CD4-positive, CD25-positive, alpha-beta regulatory T cell (primary cell): ENCODE measurements at regions not wholly inside any gene's neighbourhood (a gene's known extent, or its start where the extent isn't known, plus 50 kb on each side); places are given as distances from the start of the nearest gene placed in this dataset.

ENCODE experiments used
- ATAC-seq, 2 donors: fragments of 150-1000 bp; cut with Tn5 transposase; one replicate each; pipeline ENCODE4 v1.10.0; 2021; ENCODE audit warnings: low read depth in 2 of 2, moderate number of reproducible peaks in 2 of 2, moderate library complexity in 1 of 2
- DNase-seq, 3 donors: peaks; one replicate each; pipeline versions ENCODE4 v3.0.0 to v3.0.0-alpha.2; 2012 to 2022; ENCODE audit warnings: mixed read lengths in 1 of 3
- H3K27ac ChIP-seq: one replicate; pipeline ENCODE4 v1.7.0; 2013; ENCODE audit warnings: mild to moderate bottlenecking, low read length; ENCODE audit not compliant: insufficient read depth, poor library complexity, severe bottlenecking
- H3K27me3 ChIP-seq: one replicate; pipeline ENCODE4 v1.7.0; 2013; ENCODE audit warnings: low read length; ENCODE audit not compliant: control insufficient read depth, insufficient read depth
- H3K36me3 ChIP-seq: one replicate; pipeline ENCODE4 v1.7.0; 2013; ENCODE audit warnings: mild to moderate bottlenecking, low read length, moderate library complexity; ENCODE audit not compliant: control insufficient read depth, insufficient read depth
- H3K4me1 ChIP-seq: 2 replicates; pipeline ENCODE4 v1.7.0; 2013; ENCODE audit warnings: mild to moderate bottlenecking, low read length; ENCODE audit not compliant: insufficient read depth, control insufficient read depth, poor library complexity, severe bottlenecking
- H3K4me3 ChIP-seq: one replicate; pipeline ENCODE4 v1.7.0; 2013; ENCODE audit warnings: low read depth, mild to moderate bottlenecking, low read length, moderate library complexity
- H3K9me3 ChIP-seq, 2 experiments: 1 replicate in 1 of 2; 2 replicates in 1 of 2; pipeline ENCODE4 v1.7.0; 2013; ENCODE audit warnings: low read length in 2 of 2, mild to moderate bottlenecking in 1 of 2, moderate library complexity in 1 of 2; ENCODE audit not compliant: control insufficient read depth in 2 of 2
- H3K27ac Mint-ChIP-seq, 3 donors: one replicate each; pipeline ENCODE4 v1.8.0; 2020 to 2022; ENCODE audit warnings: mild to moderate bottlenecking in 3 of 3, mixed read lengths in 3 of 3, moderate library complexity in 2 of 3
- H3K27me3 Mint-ChIP-seq: one replicate; pipeline ENCODE4 v1.8.0; 2022; ENCODE audit warnings: mild to moderate bottlenecking, mixed read lengths
- H3K36me3 Mint-ChIP-seq: one replicate; pipeline ENCODE4 v1.8.0; 2020; ENCODE audit warnings: mixed read lengths
- H3K4me1 Mint-ChIP-seq, 4 donors: one replicate each; pipeline ENCODE4 v1.8.0; 2020 to 2022; ENCODE audit warnings: mixed read lengths in 4 of 4, mild to moderate bottlenecking in 1 of 4
- H3K4me3 Mint-ChIP-seq, 4 donors: one replicate each; pipeline ENCODE4 v1.8.0; 2020 to 2022; ENCODE audit warnings: mild to moderate bottlenecking in 4 of 4, mixed read lengths in 4 of 4, moderate library complexity in 3 of 4
- H3K9me3 Mint-ChIP-seq, 7 donors: one replicate each; pipeline ENCODE4 v1.8.0; 2020 to 2022; ENCODE audit warnings: mixed read lengths in 7 of 7, mild to moderate bottlenecking in 3 of 7, moderate library complexity in 2 of 7

DNA sequence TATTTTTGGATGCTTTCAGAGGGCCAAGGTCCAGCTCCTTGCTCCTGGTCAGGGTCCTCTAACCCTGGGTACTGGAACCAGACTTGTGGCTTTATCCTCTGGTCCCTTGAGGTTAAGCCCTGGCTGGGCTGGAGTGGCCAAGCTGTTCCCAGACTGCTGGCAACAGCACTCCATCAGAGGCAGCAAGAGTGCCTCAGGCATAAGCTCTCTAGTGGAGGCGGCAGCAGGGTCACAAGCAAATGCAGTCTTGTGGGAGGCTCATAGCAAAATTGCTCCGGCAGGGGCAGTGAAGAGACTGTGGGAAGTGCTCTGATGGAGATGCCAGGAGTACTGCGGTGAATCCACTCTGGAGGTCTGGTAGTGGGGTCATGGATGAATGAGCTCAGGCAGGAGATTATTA, 128.9 kb upstream of the OTOS start:
- no peak overlapping the region for H3K27ac ChIP-seq
- DNase-seq (no peak), ATAC-seq (no peak)
- peaks cover 2% of the 10 kb centered on the region for H3K27me3 ChIP-seq
- no peak overlapping the region for H3K27ac Mint-ChIP-seq
- H3K4me1 ChIP-seq: no peaks in the 10 kb centered on the region
- H3K4me1 Mint-ChIP-seq: no peaks in the 10 kb centered on the region
- peaks cover 19% of the 10 kb centered on the region for H3K27me3 Mint-ChIP-seq
- H3K9me3 Mint-ChIP-seq: peaks cover 0 to 16% (median 13%) of the 10 kb centered on the region in 7 donors
- peaks cover 0 to 10% of the 10 kb centered on the region in 2 experiments for H3K9me3 ChIP-seq
- no peak overlapping the region for H3K4me3 ChIP-seq
- H3K36me3 Mint-ChIP-seq: no peaks in the 10 kb centered on the region
- no peak overlapping the region for H3K4me3 Mint-ChIP-seq
- H3K36me3 ChIP-seq: no peaks in the 10 kb centered on the region

- Mint-ChIP-seq H3K36me3 (no peaks in the 10 kb centered on the region), H3K27me3 (peaks cover 20% of the 10 kb centered on the region), H3K9me3 (peaks cover 0 to 16% (median 14%) of the 10 kb centered on the region in 7 donors), H3K4me1 (no peaks in the 10 kb centered on the region), H3K4me3 (no peak overlapping the region), H3K27ac (no peak overlapping the region)
- DNase-seq (no peak), ATAC-seq (no peak)
- Histone ChIP-seq H3K27ac (no peak overlapping the region), H3K27me3 (peaks cover 2% of the 10 kb centered on the region), H3K36me3 (no peaks in the 10 kb centered on the region), H3K4me3 (no peak overlapping the region), H3K9me3 (peaks cover 0 to 10% of the 10 kb centered on the region in 2 experiments), H3K4me1 (no peaks in the 10 kb centered on the region)
Measured at GRCh38 chr2:240269886-240270285, 129.4 kb upstream of the OTOS start.

GRCh38 chr2:240271716-240272341, 131.4 kb upstream of the OTOS start:
- Mint-ChIP-seq H3K36me3 (no peaks in the 10 kb centered on the region), H3K27ac (no peak overlapping the region), H3K4me1 (no peaks in the 10 kb centered on the region), H3K9me3 (peaks cover 0 to 16% (median 13%) of the 10 kb centered on the region in 7 donors), H3K27me3 (peaks cover 30% of the 10 kb centered on the region), H3K4me3 (no peak overlapping the region)
- H3K4me1 ChIP-seq: no peaks in the 10 kb centered on the region
- peaks cover 3% of the 10 kb centered on the region for H3K27me3 ChIP-seq
- ATAC-seq (no peak), DNase-seq (no peak)
- H3K36me3 ChIP-seq: no peaks in the 10 kb centered on the region
- H3K4me3 ChIP-seq: no peak overlapping the region
- peaks cover 0 to 10% of the 10 kb centered on the region in 2 experiments for H3K9me3 ChIP-seq
- H3K27ac ChIP-seq: no peak overlapping the region

DNA sequence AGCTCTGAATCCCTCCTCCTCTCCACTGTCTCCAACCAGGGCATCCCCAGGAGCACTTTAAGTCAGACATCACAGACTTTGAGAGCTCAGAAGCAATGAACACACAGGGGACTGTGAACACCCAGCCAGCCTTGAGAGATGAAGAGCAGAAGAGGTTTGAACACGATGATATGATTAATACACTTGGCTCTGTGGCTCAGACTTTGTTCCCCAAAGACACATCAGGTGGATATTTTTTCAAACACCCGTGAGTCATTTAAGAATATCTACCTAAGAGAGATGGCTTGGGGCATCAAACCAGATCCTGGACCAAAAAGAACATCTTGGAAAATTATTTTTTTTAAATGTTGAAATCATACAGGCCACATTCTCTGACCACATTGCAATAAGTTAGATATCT, 134.9 kb upstream of the OTOS start:
- H3K9me3 Mint-ChIP-seq: peaks cover 0 to 18% (median 5%) of the 10 kb centered on the region in 7 donors
- no peaks in the 10 kb centered on the region for H3K4me1 ChIP-seq
- H3K9me3 ChIP-seq: peaks cover 0 to 10% of the 10 kb centered on the region in 2 experiments
- H3K27me3 ChIP-seq: peaks cover 9% of the 10 kb centered on the region
- no peak overlapping the region for H3K4me3 ChIP-seq
- H3K4me3 Mint-ChIP-seq: no peak overlapping the region
- DNase-seq (no peak), ATAC-seq (no peak)
- no peaks in the 10 kb centered on the region for H3K4me1 Mint-ChIP-seq
- H3K36me3 ChIP-seq: no peaks in the 10 kb centered on the region
- H3K27me3 Mint-ChIP-seq: peaks cover 40% of the 10 kb centered on the region
- no peak overlapping the region for H3K27ac Mint-ChIP-seq
- H3K36me3 Mint-ChIP-seq: no peaks in the 10 kb centered on the region
- H3K27ac ChIP-seq: no peak overlapping the region

GRCh38 chr2:240277073-240277806, 136.8 kb upstream of the OTOS start:
- H3K4me1 Mint-ChIP-seq: no peaks in the 10 kb centered on the region
- no peak overlapping the region for H3K27ac ChIP-seq
- H3K9me3 Mint-ChIP-seq: peaks cover 0 to 13% (median 9%) of the 10 kb centered on the region in 7 donors
- no peak for DNase-seq
- ATAC-seq: no peak
- no peak overlapping the region for H3K27ac Mint-ChIP-seq
- no peaks in the 10 kb centered on the region for H3K36me3 Mint-ChIP-seq
- no peaks in the 10 kb centered on the region for H3K4me1 ChIP-seq
- peaks cover 0 to 4% of the 10 kb centered on the region in 2 experiments for H3K9me3 ChIP-seq
- H3K27me3 Mint-ChIP-seq: peaks cover 47% of the 10 kb centered on the region
- peaks cover 8% of the 10 kb centered on the region for H3K27me3 ChIP-seq
- H3K36me3 ChIP-seq: no peaks in the 10 kb centered on the region
- H3K4me3 Mint-ChIP-seq: no peak overlapping the region
- H3K4me3 ChIP-seq: no peak overlapping the region

DNA sequence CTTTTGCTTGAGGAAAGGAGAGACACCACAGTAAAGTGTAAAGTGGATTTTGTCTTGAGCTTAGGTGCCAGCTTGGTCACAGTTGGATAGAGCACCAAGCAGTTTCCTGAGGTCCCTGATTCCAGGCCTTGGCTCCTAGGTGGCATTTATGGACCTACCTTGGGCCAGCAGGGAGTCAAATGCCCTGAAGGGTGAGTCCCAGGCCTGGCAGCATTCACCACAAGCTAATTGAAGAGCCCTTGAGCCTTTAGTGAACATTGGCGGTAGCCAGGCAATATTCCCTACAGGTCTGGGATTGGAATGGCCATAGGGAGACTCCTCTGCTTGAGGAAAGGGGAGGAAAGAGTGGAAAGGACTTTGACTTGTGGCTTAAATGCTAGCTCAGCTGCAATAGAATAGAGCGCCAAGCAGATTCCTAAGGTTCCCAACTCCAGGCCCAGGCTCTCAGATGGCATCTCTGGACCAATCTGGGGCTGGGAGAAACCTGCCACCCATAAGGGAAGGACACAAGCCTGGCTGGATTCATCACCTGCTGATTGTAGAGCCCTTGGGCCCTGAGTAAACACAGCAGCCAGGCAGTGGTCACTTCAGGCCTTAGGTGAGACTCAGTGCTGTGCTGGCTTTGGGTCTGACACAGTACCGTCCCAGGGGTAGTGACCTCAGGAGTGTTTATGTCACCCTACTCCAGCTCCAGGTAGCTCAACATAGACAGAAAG, 137.5 kb upstream of the OTOS start:
- no peak overlapping the region for H3K4me3 ChIP-seq
- ATAC-seq (no peak), DNase-seq (no peak)
- H3K4me1 Mint-ChIP-seq: no peaks in the 10 kb centered on the region
- no peaks in the 10 kb centered on the region for H3K36me3 ChIP-seq
- peaks cover 0 to 9% (median 6%) of the 10 kb centered on the region in 7 donors for H3K9me3 Mint-ChIP-seq
- no peak overlapping the region for H3K27ac Mint-ChIP-seq
- H3K27ac ChIP-seq: no peak overlapping the region
- no peaks in the 10 kb centered on the region for H3K36me3 Mint-ChIP-seq
- no peak overlapping the region for H3K4me3 Mint-ChIP-seq
- H3K27me3 ChIP-seq: peaks cover 8% of the 10 kb centered on the region
- peaks cover 0 to under 1% of the 10 kb centered on the region in 2 experiments for H3K9me3 ChIP-seq
- peaks cover 44% of the 10 kb centered on the region for H3K27me3 Mint-ChIP-seq
- no peaks in the 10 kb centered on the region for H3K4me1 ChIP-seq

DNA sequence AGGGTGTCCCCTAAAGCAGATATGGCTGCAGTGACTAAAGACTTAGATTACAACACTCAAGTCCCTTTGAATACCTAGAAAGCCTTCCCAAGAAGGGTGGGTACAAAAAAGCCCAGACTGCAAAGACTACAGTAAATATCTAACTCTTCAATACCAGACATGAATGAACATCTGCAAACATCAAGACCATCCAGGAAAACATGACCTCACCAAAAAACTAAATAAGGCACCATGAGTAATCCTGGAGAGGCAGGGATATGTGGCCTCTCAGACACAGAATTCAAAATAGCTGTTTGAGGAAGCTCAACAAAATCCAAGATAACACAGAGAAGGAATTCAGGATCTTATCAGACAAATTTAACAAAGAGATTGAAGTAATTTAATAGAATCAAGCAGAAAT, 138.2 kb upstream of the OTOS start:
- Mint-ChIP-seq H3K4me1 (no peaks in the 10 kb centered on the region), H3K4me3 (no peak overlapping the region), H3K27ac (no peak overlapping the region), H3K36me3 (no peaks in the 10 kb centered on the region), H3K27me3 (peaks cover 44% of the 10 kb centered on the region), H3K9me3 (peaks cover 0 to 9% (median 4%) of the 10 kb centered on the region in 7 donors)
- no peak for DNase-seq
- H3K27ac ChIP-seq: no peak overlapping the region
- H3K9me3 ChIP-seq: no peaks in the 10 kb centered on the region
- no peak for ATAC-seq
- H3K4me3 ChIP-seq: no peak overlapping the region
- H3K4me1 ChIP-seq: no peaks in the 10 kb centered on the region
- peaks cover 8% of the 10 kb centered on the region for H3K27me3 ChIP-seq
- H3K36me3 ChIP-seq: no peaks in the 10 kb centered on the region
